ENCODE measurements at regions not wholly inside any gene's neighbourhood (a gene's known extent, or its start where the extent isn't known, plus 50 kb on each side); places are given as distances from the start of the nearest gene placed in this dataset.

DNA sequence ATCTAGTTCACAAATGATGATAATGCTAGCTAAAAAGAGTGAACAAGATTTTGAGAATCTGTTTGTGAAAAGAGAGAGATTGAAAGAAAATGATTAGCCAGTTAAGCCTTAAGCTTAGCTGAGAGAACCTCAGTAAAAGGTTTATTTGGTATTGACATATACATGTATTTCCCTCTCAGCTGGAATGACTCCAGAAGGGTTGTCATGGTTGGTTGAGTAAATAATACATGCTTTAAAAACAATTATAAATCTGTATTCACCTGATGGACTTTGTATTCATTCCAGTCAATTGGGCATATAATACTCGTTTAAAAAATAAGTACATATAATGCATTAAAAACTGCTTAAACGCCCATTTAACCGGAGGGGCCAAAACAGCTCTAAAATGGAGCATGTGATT, 181.4 kb downstream of the GRB14 start:
- DNase-seq (ENCODE audit: low read depth), result no peak

DNA sequence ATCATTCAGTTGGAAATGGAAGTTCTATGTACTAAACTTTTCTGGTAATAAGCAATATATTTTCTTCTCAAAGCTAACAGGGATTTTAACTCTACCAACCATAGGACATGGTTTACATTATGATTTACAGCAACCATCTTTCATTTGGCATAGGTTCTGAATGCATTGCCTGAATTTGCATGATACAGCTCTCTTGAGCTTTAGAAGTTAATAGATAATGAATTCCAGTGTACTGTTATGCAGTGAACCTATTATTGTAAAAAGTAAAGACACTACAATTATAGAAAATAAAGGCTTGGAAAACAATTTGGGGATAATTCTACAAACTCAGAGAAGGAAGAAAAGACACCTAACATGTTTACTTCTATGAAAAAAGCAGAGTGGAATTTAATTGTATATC, 182.0 kb downstream of the GRB14 start:
- DNase-seq (ENCODE audit: low read depth), result no peak

DNA sequence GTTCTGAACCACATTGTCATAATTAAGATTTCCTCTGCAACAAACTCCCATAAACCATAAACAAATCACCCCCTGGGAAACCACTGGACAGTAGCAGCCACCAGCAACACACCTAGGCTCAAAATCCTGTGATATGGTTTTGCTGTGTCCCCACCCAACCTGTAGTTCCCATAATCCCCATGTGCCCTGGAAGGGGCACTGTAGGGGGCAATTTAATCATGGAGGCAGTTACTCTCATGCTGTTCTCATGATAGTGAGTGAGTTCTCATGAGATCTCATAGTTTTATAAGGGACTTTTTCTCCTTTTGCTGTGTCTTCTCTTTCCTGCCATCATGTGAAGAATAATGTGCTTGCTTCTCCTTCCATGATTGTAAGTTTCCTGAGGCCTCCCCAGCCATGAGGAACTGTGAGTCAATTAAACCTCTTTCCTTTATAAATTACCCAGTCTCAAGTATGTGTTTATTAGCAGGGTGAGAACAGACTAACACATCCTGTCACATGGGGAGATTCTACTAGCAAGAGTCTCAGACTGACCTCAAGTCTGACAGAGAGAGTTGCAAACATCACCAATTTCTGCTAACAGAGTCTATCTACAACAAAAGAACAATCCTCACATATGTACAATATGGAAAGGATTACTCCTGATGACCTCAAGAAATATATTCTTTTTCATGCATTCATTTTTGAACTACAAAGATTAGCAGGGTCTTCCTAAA, 182.6 kb downstream of the GRB14 start:
- peak; percentile 5 for DNase-seq (ENCODE audit: low read depth)

DNA sequence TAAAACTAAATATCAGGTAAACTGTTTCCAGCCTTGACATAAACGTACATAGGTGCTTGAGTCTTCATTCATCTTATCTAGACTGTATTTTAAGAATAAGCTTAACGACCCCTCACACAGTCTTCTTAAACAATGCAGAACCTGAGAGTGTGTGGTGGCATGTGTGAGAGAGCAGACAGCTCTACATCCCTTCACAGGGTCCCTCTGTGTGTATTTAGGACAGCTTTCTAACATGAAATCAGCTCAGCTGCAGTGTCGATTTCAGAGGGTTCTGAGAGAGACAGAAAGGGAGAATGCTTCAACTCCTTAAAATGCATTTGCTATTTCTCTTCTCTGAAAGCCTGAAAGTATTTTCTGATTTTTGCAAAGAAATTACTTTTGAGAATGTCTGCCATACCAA, 185.2 kb downstream of the GRB14 start:
- no peak for DNase-seq (ENCODE audit: low read depth)

DNA sequence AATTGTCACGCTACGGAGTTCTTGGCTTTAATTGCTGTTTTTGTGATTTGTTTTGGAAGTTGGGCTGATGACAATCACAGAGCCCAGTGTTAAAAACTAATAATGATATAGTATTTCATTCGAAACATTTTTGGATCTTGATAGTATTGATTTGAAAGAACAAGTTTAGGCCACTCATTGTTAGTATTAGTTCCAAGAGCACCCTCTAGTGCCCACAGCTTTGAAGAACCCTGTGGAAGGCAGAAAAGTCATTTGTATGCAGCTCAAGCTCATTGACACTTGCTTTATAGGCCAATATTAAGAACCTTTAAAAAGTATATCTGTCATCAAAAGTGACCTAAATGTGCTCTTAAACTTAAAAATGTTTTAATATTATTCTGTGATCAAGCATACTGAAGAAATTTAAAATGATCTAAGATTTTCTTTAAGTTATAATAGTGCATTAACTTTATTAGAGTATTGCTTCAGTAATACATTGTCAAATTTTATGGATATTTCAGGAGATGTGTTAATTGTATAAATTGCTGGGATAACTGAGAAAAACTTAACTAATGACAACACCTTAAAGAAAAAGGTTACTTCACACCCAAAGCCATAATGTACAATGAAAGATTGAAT, 191.0 kb downstream of the GRB14 start:
- peak; percentile 29 for DNase-seq (ENCODE audit: low read depth)

DNA sequence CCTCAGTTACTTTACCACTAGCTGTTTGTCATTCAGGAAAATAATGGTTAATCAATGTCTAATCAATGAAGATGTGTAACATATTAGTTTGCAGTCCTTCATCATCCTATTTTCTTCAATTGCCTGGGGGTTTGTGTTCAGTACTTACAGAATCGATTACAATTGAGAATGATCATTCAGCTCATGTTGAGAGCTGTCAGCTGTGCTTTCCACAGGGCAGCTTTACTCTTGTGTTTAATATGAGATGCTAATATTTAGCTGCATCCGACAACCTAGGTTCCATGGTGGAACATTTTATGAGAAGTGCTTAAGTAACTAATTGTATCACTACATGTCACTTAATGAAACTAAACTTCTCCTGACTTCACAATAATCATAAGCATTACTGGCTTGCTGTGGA, 191.9 kb downstream of the GRB14 start:
- DNase-seq (ENCODE audit: low read depth), result no peak

DNA sequence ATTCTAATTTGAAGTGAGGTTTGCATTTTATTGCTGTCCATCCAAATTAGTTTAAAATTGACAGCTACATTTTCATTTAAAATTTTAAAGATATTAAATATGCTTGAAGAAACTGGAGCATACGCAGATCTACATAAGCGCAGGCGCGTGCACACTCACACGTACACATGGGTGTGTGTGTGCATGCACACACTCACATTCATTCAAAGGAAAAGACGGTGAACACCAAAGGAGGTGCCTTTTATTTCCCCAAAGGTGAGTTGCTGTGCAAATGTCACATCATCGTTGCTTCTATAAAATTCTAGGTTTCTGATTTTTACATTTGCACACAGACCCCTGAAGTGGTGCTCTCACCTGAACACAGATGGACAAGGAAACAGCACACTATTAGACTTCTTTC, 194.2 kb downstream of the GRB14 start:
- no peak for DNase-seq (ENCODE audit: low read depth)

DNA sequence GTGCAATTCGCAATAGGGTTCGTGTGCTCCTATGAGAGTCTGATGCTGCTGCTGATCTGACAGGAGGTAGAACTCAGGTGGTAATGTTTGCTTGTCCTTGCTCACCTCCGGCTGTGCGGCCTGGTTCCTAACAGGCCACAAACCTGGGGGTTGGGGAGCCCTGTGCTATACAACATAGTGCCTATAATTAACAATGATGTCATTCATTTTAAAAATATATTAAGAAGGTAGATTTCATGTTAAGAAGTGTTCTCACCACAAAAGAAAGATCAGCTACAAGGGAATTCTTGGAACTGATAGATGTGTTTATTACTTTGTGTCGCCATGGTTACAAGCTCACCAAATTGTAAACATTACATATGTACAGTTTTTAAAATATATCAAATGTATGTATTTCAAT, 200.5 kb downstream of the GRB14 start:
- no peak for DNase-seq (ENCODE audit: low read depth)

DNA sequence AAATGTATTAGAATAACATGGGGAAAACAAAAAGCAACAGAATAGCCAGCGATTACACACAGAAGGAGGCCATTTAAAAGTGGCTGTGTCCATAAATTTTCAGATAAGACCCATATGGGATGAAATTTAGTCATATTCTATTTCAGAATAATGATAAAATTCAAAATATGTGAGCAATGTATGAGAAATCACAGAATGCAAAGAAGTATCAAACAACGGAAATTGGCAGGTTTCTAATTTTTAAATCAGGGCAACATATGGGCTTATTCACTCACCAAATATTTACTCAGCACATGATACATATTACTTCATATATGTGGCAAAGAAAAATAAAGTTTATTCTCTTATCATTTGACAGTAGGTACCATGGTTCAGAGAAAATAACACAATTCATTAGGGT, 208.5 kb downstream of the GRB14 start:
- no peak for DNase-seq (ENCODE audit: low read depth)

DNA sequence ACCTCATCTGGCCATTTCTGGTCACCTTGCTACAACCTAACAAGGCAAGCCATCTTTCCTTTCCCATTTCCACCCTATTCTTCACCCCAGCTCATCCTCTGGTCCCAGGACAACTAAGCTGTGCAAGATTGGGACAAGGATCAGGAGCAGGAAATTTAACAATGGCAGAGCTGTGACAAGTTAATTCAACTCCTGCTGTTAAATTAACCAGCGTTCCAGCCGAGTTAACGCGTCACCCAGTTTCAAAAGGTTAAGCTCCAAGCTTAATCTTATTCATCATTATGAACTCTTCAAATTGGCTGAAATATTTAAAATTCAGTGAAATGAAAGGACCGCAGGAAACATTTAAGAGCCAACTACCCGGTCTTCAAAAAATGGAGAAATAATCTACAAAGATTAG, 231.9 kb downstream of the GRB14 start:
- no peak for DNase-seq (ENCODE audit: low read depth)

DNA sequence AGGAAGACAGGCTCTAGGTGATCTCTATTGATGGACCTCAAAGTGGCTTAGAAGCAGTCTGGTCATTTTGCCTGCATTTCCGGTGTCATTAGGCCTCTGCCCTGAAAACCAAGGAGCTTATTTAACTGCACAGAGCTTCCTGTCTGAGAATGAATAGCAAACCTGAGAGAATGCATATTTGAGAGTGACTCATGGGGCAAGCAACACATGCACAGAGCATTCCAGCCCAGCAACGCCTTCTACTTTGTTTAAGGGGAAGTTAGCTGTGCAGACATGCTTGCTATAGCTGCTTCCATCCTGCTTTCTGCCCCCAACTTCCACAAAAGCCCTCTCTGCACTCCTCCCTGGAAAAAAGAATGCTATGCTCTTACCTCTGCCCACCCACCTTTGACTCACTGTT, 232.8 kb downstream of the GRB14 start:
- peak; percentile 94 for DNase-seq (ENCODE audit: low read depth)

DNA sequence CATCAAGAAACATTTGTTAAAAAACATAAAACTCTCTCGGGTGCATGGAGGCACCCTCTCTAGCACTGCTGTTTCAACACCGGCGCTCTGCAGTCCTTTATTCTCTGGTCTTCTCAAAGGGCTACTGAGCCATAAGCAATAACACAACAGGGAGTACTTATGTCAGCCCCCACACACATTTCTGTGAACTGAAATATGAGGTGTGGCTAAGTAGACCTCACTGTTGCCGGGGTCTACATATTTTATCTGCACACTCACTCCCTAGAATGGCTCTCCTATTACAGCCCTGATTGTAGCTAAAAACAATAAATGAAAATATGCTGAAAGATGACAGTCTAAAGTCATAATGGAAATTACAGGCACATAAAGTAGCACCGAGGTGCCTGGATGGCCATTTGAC, 235.1 kb downstream of the GRB14 start:
- no peak for DNase-seq (ENCODE audit: low read depth)

DNA sequence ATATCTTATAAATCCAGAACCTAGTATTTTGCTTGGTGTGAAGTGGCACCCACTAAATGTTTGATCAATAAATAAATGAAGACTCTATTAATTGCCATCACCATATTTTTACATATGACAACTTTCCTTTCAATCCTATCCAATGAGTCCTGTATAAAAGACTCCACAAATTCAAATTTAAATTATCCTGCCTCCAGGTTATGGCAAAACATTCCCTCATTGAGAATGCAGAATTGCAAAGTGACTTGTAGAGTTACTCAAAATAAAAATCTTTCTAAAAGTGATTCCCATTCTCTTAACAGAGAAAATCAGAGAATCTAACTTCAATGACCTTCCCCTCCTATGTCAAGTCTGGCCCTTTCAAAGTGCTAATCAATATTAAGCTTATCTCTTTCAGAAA, 236.8 kb downstream of the GRB14 start:
- DNase-seq (ENCODE audit: low read depth), result no peak

DNA sequence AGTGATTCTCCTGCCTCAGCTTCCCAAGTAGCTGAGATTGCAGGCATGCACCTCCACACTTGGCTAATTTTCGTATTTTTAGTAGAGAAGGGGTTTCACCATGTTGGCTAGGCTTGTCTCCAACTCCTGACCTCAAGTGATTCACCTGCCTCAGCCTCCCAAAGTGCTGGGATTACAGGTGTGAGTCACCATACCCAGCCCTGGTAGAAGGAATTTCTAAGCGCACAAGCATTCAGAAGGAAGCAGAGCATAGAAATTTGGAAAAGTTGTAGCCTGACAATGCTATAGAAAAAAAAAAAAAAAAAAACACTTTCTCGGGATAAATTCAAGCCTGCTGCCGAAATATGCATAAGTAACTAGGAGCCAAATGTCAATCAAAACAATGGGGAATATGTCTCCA, 249.4 kb downstream of the GRB14 start:
- DNase-seq (ENCODE audit: low read depth), result peak; percentile 50

DNA sequence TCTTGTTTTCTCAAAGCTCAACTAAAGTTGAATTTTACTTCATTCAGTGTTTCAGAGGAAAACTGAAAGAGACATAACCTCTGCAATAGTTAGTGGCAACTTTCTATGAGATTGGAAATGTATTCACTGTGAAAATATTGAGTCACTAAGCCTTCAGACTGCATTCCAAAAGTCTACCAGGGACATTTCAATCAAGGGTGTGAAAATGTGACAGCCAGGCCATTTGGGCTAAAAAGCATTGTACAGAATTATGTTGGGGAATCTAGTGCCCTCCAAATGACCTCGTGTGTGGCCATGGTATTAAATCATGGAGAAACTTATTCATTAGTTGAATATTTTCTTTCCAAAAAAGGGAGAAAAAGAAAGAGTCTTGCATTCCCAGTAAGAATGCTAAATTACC, 251.9 kb downstream of the GRB14 start:
- DNase-seq (ENCODE audit: low read depth), result no peak

DNA sequence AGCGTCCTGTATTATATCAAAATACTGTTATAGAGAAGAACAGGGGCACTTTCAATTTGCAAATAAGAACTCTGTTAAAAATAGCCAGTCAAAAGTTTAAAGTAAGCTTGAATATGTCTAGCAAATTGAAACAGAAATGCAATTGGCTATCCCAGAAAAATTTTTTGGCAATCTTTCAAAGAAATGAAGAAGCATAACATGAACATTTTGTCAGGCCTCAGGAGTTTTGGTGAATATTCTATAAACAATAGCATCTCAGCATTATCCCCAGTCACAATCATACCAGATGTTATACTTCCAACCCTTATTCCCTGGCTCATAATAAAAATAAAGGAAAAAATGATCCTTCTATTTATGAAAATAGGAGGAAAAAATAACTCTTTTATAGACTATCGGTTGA, 252.4 kb downstream of the GRB14 start:
- no peak for DNase-seq (ENCODE audit: low read depth)

DNA sequence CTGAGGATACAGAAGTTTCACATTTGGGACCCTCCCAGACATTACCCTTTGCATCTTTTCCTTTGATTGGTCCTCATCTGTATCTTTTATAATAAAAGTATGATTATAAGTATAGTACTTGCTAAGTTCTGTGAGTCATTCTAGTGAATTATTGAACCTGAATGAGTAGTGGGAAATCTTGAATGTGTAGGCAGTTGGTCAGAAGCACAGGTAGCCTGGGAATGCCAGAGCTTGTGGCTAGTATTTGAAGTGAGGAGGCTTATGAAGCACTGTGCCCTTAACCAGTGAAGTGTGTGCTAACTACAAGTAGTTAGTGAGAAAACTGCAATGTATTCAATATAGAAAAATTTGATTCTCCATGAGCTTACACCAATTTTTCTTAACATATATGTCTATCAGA, 257.6 kb downstream of the GRB14 start:
- DNase-seq (ENCODE audit: low read depth), result no peak

DNA sequence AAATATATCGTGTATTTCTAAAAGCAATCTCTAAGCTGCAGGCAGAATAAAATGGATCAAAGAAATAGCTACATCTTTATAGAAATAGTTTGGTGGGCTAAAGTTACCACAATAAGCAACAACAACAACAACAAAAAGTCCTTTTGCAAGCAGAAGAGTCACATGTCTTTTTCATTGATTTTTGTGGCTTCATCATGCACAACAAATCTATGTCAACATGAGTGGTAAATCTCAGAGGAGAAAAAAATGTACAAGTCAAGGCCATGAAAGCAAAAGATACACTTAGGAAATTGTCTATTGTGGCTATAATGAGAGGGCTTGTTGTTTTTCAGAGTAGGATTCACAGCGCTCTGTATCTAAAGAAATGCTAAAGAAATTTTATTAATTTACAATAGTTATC, 269.7 kb downstream of the GRB14 start:
- no peak for DNase-seq (ENCODE audit: low read depth)

DNA sequence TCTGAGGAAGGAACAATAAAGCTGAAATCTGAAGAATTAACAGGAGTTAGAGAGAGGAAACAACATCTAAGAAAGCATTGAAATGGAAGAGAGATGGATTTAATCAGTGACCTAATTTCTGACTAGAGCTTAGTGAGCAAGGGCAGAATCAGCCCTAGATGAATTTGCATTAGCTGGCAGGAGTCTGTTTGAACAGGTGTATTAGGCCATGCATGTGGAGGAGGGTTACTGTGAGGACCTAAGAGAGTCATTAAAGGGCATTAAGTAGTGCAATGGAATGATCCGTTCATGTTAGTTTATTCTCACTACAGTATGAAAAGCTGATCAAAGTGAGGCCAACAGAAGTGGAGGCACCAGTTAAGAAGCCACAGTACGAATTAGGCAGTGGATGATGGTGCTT, 285.3 kb downstream of the GRB14 start:
- DNase-seq (ENCODE audit: low read depth), result no peak

DNA sequence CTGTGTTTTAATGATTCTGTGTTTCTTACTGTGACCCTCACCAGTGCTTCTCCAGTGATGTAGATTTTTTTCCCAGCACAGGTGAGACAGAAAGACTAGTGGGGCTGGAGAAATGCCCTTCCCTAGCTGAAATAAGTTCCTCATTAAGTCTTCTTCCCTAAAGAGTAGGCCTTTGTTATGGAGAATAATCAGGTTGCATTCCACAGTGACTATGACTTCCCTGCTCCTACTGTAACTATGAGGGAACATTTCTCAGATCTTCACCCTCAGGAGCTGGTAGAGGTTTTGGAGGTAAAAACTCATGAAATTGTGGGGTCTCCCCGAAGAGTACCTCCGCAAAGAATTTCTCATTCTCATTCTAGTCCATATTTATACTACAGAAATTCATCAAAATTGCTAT, 286.2 kb downstream of the GRB14 start:
- no peak for DNase-seq (ENCODE audit: low read depth)

DNA sequence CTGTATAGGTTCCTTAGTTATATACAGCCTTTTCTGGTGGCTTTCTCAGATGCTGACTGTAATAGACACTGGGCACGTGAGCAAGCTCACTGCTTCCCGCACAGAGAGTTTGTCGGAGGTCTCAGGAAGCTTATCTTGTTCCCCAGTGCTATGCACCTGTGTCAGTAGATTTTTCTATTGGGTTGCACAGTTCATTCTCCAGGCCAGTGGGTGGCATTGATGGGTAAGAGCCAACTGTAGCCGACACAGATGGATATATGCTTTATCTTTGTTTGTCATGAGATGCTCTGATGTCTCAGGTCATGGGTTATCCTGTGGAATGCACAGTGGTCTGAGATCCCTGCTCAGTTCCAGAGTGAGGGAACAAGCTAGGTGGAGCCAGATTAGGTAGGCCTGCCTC, 293.0 kb downstream of the GRB14 start:
- DNase-seq (ENCODE audit: low read depth), result no peak

DNA sequence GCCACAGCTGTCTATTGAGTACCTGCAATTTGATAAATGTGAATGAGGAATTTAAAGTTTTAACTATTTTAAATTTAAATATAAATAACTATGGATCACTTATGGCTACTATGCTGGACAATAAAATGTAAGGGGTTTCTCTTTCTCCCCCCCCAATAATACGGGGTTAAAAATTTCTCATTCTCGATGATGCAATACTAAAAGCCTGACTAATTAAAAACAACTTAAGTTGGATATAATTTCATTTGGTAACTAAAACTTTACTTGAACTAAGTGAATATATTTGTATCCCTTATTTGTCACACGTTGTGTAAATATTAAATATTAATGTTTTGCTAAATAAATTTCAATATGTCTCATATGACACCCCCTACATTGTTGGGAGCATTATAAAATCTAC, 297.3 kb downstream of the GRB14 start:
- DNase-seq (ENCODE audit: low read depth), result no peak

DNA sequence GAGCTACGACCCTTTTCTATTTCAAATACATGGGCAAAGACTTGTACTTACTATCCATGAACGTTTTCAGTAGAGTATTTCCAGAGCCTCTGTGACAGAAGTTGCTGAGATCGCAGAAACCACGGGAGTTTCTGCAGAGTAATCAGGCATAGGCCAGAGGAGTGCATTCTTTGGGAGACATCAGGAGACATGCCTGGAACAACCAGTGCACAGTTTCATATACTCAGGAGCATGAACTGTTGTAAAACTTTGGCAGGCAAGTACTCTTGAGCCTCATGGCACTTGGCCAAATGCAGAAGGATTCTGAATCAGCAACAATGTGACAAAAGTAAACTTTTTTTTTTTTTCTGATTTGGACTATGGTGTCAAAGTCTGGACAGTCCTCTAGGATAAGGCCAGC, 307.1 kb downstream of the GRB14 start:
- peak; percentile 24 for DNase-seq (ENCODE audit: low read depth)

DNA sequence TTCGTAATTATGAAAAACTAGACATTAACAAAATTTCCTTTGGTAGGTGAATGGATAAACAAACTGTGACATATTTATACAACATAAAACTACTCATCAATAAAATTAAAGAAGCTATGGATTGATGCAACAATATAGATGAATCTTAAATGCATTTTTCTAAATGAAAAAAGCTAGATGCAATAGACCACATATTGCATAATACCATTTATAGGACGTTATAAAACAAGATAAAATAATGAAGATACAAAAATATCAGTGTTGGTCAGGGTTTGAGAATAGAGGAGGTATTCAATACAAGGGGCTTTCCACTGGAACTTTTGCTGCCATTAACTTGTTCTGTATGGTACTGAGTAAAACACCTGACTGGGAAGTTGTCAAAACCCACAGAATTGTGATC, 314.4 kb downstream of the GRB14 start:
- DNase-seq (ENCODE audit: low read depth), result no peak

Data from HT1080 (cell line).